PC-3 (cell line): ENCODE measurements at regions not wholly inside any gene's neighbourhood (a gene's known extent, or its start where the extent isn't known, plus 50 kb on each side); places are given as distances from the start of the nearest gene placed in this dataset.

Experiments used
- CTCF ChIP-seq: fragments of 300-600 bp; sonication (generic); conservative IDR thresholded peaks from 2 replicates; pipeline ENCODE4 v1.5.1; 2017; ENCODE audit warnings: antibody characterized with exemption, low read depth, mild to moderate bottlenecking, low read length
- EZH2 ChIP-seq: fragments of 300-600 bp; sonication (generic); IDR thresholded peaks from one replicate; pipeline ENCODE4 v1.6.1; 2017; ENCODE audit warnings: antibody characterized with exemption, mild to moderate bottlenecking, low read length; ENCODE audit not compliant: unreplicated experiment

DNA sequence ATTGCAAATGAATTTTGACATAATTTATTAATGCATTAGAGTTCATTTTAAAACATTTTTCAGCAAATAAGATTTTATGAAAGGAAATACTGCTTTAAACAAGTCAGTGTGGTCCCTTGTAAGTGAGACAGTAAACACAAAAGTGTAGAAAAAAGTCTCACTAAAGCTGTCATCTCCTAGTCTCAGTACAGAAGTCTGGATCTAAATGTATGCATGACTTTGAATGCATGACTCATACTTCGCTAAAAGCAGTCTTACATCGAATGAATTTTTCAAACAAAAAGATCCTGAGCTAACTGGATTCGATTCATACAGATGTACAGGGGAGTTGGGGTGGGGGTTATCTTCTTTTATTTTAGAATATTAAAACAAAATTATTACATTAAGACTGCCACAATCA is 207.4 kb upstream of the VCX start:
- TF ChIP-seq CTCF (no peak), EZH2 (no peak)
